Adrenal gland (tissue), 5 donors: ENCODE measurements at regions not wholly inside any gene's neighbourhood (a gene's known extent, or its start where the extent isn't known, plus 50 kb on each side); places are given as distances from the start of the nearest gene placed in this dataset.

Experiments
- CTCF ChIP-seq, 6 experiments: fragments of 450-650 bp in 4 of 6; fragments of 200-600 bp in 2 of 6; sonication (generic) in 1 of 6; IDR thresholded peaks; 1 replicate in 5 of 6; 2 replicates in 1 of 6; pipeline versions ENCODE4 v1.5.1 to v1.8.0; 2016 to 2021; ENCODE audit warnings: antibody characterized with exemption in 6 of 6, mild to moderate bottlenecking in 2 of 6, moderate library complexity in 1 of 6
- POLR2A ChIP-seq, 2 donors: fragments of 450-650 bp; IDR thresholded peaks; one replicate each; pipeline ENCODE4 v1.6.1; 2017; ENCODE audit warnings: antibody characterized with exemption in 2 of 2, mild to moderate bottlenecking in 2 of 2, moderate library complexity in 1 of 2
- donor health status: DM: no; HTN: no; CAD: no.

GRCh38 chr13:58687148-58687547 lies 1055.6 kb downstream of the PCDH17 start:
- TF ChIP-seq CTCF (IDR thresholded peaks at IDR 0.05) (no peak), POLR2A (IDR thresholded peaks at IDR 0.05) (no peak)
